H1 (cell line): ENCODE measurements at regions not wholly inside any gene's neighbourhood (a gene's known extent, or its start where the extent isn't known, plus 50 kb on each side); places are given as distances from the start of the nearest gene placed in this dataset.
A peak's percentile ranks its signal among the peaks of the same experiment; 100 is the strongest.

Source experiments
- CREB1 ChIP-seq: IDR thresholded peaks from 2 replicates; pipeline ENCODE4 v1.6.1; 2012; ENCODE audit warnings: inconsistent platforms
- EZH2 ChIP-seq: fragments of 200-600 bp; sonication (generic); IDR thresholded peaks from 2 replicates; pipeline ENCODE4 v1.7.1; 2012; ENCODE audit warnings: low read depth, mild to moderate bottlenecking, moderate library complexity, low read length, inconsistent platforms; ENCODE audit not compliant: severe bottlenecking
- HDAC2 ChIP-seq, 2 experiments: fragments of 300-600 bp in 1 of 2; sonication (generic) in 1 of 2; IDR thresholded peaks; 2 replicates each; pipeline ENCODE4 v1.6.1; 2011 to 2012; ENCODE audit warnings: low read depth in 2 of 2, low read length in 2 of 2, mild to moderate bottlenecking in 2 of 2, moderate library complexity in 2 of 2, borderline replicate concordance in 1 of 2, inconsistent platforms in 1 of 2
- JUND ChIP-seq: IDR thresholded peaks from 2 replicates; pipeline ENCODE4 v1.6.1; 2011; ENCODE audit warnings: mild to moderate bottlenecking, improper control_type of control experiment, low read length
- POLR2A ChIP-seq, 2 experiments: IDR thresholded peaks; 1 replicate in 1 of 2; 2 replicates in 1 of 2; pipeline ENCODE4 v1.6.1; 2011; ENCODE audit warnings: low read depth in 2 of 2, low read length in 2 of 2, mild to moderate bottlenecking in 2 of 2; ENCODE audit errors: control extremely low read depth in 1 of 2
- POLR2AphosphoS5 ChIP-seq: IDR thresholded peaks from 2 replicates; pipeline ENCODE4 v1.6.1; 2011; ENCODE audit warnings: low read depth, low read length
- RAD21 ChIP-seq, 2 experiments: IDR thresholded peaks in 1 of 2; conservative IDR thresholded peaks in 1 of 2; 2 replicates each; pipeline ENCODE4 v1.6.1; 2011; ENCODE audit warnings: low read depth in 2 of 2, low read length in 2 of 2, improper control_type of control experiment in 1 of 2, inconsistent platforms in 1 of 2, mild to moderate bottlenecking in 1 of 2, moderate library complexity in 1 of 2
- RBBP5 ChIP-seq: IDR thresholded peaks from 2 replicates; pipeline ENCODE4 v1.7.1; 2012; ENCODE audit warnings: low read depth, mild to moderate bottlenecking, inconsistent platforms, low read length, moderate library complexity, borderline replicate concordance
- TAF1 ChIP-seq: IDR thresholded peaks from 2 replicates; pipeline ENCODE4 v1.6.1; 2011; ENCODE audit warnings: mild to moderate bottlenecking, low read depth, low read length
- ZNF274 ChIP-seq: IDR thresholded peaks from 2 replicates; pipeline ENCODE4 v1.7.0; 2012; ENCODE audit warnings: low read length, borderline replicate concordance; ENCODE audit errors: extremely low read depth
- TF ChIP-seq, protein P1 (sequence below), 3 experiments: IDR thresholded peaks; 1 replicate in 2 of 3; 2 replicates in 1 of 3; pipeline versions ENCODE4 v1.5.1 to v1.6.1; 2011; ENCODE audit warnings: low read length in 3 of 3, mild to moderate bottlenecking in 3 of 3, inconsistent platforms in 2 of 3, low read depth in 1 of 3, moderate library complexity in 1 of 3; ENCODE audit not compliant: insufficient read depth in 1 of 3; ENCODE audit errors: control extremely low read depth in 1 of 3
- TF ChIP-seq, protein P2 (sequence below): IDR thresholded peaks from 2 replicates; pipeline ENCODE4 v1.6.1; 2011; ENCODE audit warnings: low read depth, mild to moderate bottlenecking, low read length; ENCODE audit not compliant: insufficient read depth

DNA sequence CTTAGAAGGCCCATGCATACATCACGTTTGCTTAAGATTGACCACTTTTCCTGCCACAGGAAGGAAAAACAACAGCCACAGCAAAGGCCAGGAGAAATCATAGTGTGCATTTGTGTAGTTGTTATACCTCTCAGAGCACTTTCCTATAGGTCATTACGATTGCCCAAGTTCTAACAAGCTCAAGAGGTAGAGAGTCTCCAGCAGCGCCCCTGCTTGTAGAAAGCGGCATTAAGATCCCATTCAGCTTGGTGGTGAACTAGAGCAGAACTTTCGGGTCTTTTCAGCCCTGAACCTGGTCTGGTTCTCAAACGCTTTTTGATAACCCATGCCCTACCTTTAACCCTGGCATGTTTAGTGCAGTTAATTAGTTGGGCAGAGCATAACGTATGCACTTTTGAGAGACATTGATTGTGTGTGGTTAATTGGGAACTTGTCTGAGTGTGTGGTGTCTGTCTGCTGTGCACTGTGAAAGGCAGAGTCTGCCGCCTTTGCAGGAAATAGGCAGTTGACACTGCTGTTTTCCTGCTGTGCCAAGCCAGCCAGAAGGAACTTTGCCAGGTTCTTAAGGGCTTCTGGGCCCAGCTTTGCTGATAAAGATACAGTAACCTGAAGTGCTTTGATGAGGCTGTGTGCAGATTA is 109.9 kb upstream of the CLMP start:
- TF ChIP-seq, protein P1, sequence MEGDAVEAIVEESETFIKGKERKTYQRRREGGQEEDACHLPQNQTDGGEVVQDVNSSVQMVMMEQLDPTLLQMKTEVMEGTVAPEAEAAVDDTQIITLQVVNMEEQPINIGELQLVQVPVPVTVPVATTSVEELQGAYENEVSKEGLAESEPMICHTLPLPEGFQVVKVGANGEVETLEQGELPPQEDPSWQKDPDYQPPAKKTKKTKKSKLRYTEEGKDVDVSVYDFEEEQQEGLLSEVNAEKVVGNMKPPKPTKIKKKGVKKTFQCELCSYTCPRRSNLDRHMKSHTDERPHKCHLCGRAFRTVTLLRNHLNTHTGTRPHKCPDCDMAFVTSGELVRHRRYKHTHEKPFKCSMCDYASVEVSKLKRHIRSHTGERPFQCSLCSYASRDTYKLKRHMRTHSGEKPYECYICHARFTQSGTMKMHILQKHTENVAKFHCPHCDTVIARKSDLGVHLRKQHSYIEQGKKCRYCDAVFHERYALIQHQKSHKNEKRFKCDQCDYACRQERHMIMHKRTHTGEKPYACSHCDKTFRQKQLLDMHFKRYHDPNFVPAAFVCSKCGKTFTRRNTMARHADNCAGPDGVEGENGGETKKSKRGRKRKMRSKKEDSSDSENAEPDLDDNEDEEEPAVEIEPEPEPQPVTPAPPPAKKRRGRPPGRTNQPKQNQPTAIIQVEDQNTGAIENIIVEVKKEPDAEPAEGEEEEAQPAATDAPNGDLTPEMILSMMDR (IDR thresholded peaks at IDR 0.05; ENCODE audit: control extremely low read depth in 1 of 3, insufficient read depth in 1 of 3, low read depth in 1 of 3, low read length in 3 of 3), result peak in 2 of 3 experiments; percentile 15 to 41; a peak in 2 of 4 replicates
- TF ChIP-seq RAD21 (IDR thresholded peaks at IDR 0.05 in 1 of 2, conservative IDR thresholded peaks at IDR 0.05 in 1 of 2; ENCODE audit: low read depth in 2 of 2, low read length in 2 of 2) (peak in 1 of 2 experiments; percentile 4; a peak in 2 of 4 replicates), POLR2AphosphoS5 (no peak), POLR2A (IDR thresholded peaks at IDR 0.05; ENCODE audit: control extremely low read depth in 1 of 2, low read depth in 2 of 2, low read length in 2 of 2) (no peak), CREB1 (no peak), ZNF274 (no peak), EZH2 (no peak), RBBP5 (no peak), TAF1 (no peak), JUND (no peak), HDAC2 (IDR thresholded peaks at IDR 0.05; ENCODE audit: borderline replicate concordance in 1 of 2, low read depth in 2 of 2, low read length in 2 of 2) (no peak)
- TF ChIP-seq, protein P2, sequence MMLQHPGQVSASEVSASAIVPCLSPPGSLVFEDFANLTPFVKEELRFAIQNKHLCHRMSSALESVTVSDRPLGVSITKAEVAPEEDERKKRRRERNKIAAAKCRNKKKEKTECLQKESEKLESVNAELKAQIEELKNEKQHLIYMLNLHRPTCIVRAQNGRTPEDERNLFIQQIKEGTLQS, result no peak
